Activated gamma-delta T cell (primary cell): ENCODE measurements at regions not wholly inside any gene's neighbourhood (a gene's known extent, or its start where the extent isn't known, plus 50 kb on each side); places are given as distances from the start of the nearest gene placed in this dataset.

Experiments used
- DNase-seq: peaks from one replicate; lab custom pipeline; 2025; lab: John Stamatoyannopoulos, UW

DNA sequence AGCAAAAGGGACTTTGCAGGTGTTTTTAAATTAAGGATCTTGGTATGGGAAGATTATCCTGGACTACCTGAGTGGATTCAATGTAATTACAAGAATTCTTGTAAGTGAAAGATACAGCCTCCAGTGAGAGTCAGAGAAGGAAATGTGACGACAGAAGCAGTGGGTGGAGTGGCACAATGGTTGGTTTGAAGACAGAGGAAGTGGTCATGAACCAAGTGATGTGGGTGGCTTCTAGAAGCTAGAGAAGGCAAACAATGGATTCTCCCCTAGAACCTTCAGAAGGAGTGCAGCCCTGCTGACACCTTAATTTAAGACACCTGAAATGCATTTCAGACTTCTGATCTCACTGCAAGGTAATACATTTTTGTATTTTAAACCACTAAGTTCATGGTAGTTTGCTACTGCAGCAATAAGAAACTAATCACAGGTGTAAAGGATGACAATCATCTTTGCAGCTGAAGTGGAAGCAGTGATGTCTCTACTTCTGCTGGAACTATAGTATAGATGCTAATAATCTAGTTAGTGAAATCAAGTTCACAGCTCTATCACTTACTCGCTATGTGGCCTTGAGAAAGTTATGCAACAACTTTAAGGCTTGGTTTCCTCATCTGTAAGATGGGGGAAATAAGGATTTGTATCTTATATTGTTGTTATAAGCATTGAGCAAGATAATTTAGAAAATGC lies 403.4 kb upstream of the SUCLG2 start:
- DNase-seq, result no peak

- no peak for DNase-seq
Measured at GRCh38 chr3:68056556-68056955, 402.1 kb upstream of the SUCLG2 start.

DNA sequence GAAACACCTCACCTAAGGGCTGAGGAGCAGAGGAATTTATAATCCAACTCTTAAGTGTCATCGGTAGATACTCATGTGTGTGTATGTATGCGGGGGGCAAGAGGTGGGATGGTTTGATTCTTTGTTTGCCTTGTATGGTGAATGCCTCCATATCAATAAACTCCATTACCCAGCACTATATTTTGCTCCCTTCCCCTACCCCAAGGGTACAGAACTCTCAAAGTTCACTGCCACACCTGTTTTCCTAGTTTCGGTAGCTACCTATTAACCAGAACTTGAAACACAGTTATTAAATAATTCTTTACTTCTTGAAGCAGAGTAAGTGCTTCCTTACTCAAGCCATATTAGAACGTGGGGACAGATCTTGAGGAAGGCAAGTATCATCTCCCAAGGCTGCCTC lies 400.8 kb upstream of the SUCLG2 start:
- DNase-seq, result no peak

- DNase-seq, result no peak
Measured at GRCh38 chr3:68049776-68050175, 395.4 kb upstream of the SUCLG2 start.

- no peak for DNase-seq
Measured at GRCh38 chr3:68045976-68046375, 391.6 kb upstream of the SUCLG2 start.

DNA sequence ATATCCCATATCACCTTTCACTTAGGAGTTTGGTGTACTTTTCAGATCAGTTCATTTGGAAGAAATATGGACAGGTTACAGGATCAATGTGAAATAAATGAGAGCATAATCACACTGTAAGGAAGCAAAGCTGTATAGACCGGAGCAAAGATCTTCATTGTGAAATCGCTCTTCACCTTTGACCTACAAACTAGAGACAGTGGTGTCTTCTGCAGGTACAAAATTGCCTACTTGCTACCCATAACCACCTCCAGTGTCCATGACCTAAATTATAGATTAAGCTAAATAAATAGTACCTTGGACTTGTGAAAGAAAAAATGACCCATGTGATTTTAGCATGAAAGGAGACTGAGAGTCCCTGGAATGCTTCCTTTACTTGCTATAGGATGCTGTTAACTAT lies 379.5 kb upstream of the SUCLG2 start:
- no peak for DNase-seq

- DNase-seq, result no peak
Measured at GRCh38 chr3:68032209-68032608, 377.8 kb upstream of the SUCLG2 start.

DNA sequence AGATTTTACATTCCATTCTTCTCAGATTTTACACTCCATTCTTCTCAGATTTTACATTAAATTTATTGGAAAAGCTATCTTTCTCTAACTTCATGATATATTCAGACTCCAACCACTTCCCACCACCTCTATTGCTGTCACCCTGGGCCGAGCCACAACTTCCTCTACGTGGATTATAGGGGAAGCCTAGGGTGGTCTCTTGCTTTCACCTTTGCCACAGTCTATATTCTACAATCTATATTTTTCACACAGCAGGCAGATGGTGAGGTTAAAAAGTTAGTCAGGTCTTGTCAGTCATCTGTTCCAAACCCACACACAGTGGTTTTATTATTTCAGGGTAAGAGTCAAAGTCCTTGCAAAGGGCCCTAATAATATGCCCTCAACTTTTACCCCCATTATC lies 370.8 kb upstream of the SUCLG2 start:
- no peak for DNase-seq

GRCh38 chr3:68019876-68020275 lies 365.5 kb upstream of the SUCLG2 start:
- no peak for DNase-seq

DNA sequence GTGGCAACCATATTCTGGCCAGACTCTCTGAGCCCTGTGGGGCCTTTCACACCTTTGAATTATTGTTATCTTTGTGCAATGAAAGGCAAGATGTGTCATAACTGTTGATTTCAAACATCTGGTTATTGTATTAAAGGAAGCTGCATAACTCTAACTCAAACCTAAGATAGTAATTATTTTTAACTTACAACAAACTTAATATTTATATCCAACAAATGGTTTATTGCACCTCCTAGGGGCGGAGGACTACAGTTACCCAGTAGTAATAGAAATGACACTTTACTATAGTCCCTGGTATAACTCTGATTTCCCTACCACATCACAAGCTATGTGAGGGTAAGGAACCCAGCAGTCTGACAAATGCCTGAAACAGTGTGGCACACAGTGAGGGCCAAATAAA lies 363.9 kb upstream of the SUCLG2 start:
- DNase-seq, result no peak

DNA sequence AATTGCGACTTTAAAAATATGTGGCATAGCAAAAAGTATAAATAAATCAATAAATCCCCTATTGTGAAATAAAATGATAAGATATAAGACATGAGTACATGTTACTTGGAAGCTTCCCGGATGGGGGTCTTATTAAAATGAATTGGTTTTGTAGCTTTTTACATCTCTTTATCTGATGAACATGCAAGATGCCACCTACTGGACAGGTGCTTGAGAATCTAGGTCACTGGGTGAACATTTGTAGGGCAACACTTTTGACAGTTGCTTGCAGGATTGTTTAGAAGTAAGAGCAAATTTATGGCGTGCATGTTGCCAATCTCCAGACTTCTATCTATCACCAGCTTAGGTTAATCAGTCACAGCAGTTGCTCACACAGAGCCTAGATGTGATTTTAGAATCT lies 362.7 kb upstream of the SUCLG2 start:
- DNase-seq, result no peak

DNA sequence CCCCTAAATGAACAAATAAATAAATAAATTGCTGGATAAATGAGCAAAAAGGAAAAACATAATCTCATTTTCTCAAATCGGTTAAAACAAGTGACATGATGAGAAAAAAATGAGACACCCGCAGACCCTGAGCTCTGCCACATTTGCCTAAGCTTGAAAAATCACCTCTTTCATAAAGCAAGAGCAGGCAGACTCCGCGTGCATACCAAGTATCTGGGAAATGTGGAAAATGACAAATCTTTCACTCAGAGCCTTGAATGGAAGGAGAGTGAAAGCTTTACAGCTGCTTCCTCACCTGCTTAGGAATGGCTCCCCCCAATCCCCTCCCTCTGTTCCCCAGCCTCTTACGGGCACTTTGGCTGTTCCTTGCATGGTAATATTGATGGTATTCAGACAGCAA lies 355.5 kb upstream of the SUCLG2 start:
- no peak for DNase-seq

- peak; percentile 8 for DNase-seq
Measured at GRCh38 chr3:68007621-68008226, 353.3 kb upstream of the SUCLG2 start.

DNA sequence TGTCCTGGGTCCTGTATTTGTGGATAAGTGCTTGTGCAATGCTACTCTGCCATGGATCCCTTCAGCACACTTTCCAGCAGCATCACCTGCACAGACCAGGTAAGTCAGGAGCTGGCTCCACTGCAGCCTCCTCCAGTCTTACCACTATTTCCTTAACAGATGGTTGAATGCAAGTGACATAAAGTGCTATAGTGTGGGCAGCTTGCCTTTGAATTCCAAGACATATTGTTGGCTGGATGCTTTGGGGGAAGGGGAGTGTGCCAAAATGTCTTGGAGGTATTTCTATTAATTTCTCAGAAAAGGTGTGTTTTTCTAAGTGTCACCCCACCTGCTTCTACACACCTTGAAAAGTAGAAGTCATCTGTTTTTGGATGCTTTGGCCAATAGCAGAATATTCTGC lies 352.2 kb upstream of the SUCLG2 start:
- no peak for DNase-seq

DNA sequence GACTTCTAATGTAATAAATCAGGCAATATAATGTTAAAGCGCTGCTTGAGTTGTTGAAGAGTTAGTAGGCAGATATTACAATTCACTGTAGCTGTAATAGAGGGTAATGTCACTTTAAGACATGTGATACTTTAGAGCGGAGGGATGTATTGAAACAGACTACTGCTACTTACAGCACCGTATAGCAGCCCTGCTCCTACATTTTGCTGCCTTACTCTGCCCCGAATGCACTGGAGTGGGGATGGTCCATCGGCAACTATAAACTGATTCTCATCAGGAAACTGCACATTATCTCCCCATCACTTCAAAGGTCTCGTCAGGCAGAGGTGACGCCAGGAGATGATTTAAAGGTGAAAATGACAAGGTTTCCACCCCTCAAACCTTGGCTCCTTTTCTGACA lies 349.7 kb upstream of the SUCLG2 start:
- no peak for DNase-seq

GRCh38 chr3:67998281-67998680 lies 343.9 kb upstream of the SUCLG2 start:
- no peak for DNase-seq

GRCh38 chr3:67995206-67995605 lies 340.8 kb upstream of the SUCLG2 start:
- DNase-seq, result no peak

- no peak for DNase-seq
Measured at GRCh38 chr3:67986706-67987105, 332.3 kb upstream of the SUCLG2 start.

DNA sequence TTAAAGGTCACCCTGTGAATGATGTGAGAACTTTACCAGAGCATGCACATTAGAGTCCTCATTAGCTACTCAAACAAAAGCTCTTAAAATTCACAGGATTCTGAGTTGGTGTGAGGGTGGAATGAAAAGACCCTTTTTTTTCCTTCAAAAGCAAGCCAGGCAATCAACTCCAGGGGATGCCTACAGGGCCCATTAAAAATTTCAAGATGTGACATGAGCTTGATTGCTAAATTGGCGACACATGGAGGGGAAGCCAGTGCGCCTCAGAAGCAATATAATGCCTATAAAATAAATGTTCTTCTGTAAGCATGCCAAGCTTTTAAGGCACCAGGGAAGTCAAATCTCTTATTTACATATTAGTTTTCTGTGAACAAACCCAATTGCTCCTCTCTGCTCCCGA lies 328.8 kb upstream of the SUCLG2 start:
- no peak for DNase-seq

- DNase-seq, result no peak
Measured at GRCh38 chr3:67981077-67981476, 326.7 kb upstream of the SUCLG2 start.

DNA sequence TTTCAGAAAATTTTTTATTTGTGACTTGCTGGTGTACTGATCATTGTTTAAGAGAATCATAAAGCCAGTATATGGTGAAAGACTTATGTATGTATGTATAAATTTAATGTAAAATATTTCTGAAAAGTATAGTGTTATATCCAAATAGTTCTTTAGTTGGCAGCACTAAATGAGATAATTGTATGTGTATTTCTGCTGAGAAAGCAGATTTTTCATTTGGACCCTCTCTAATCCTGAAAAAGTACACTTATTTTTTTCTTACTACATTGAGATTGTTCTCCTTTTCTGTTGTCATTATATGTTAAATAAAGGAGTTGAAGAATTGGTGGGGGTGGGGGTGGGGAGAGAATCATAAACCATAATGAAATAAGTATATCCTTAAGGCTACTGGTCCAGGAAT lies 324.9 kb upstream of the SUCLG2 start:
- no peak for DNase-seq

DNA sequence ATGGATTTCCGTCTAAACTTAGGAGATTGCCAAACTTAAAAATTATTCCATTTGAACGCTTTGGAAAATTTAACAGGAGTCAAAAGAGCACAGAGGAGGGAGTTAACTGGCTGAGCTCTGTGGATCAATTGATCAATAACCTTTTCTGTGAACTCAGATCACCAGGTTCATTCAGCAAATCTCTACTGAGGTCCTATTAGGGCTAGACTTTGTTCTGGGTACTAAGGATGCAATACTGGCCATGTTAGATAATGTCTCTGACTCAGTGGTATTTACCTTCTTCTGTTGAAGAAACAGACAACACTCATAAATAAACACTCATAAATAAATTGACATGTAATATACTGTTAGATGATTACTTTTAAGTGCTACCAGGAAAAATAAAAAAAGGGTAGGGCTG lies 323.4 kb upstream of the SUCLG2 start:
- DNase-seq, result no peak

- no peak for DNase-seq
Measured at GRCh38 chr3:67976663-67977062, 322.3 kb upstream of the SUCLG2 start.

DNA sequence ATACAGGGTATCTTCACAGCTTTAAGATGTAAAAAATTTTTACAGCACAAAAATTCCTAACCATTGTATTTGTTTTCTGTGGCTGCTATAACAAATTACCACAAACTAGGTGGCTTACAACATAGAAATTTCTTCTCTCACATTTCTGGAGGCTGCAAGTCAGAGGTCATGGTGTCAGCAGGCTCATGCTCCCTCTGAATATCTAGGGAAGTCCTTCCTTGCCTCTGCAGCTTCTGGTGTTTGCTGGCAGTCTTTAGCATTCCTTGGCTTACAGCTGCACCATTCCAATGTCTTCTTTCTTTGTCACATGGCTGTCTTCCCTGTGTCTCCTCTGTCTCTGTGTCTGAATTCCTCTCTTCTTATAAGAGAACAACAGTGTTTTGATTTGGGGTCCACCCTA lies 310.2 kb upstream of the SUCLG2 start:
- DNase-seq, result no peak
